ENCODE measurements at regions not wholly inside any gene's neighbourhood (a gene's known extent, or its start where the extent isn't known, plus 50 kb on each side); places are given as distances from the start of the nearest gene placed in this dataset.

- Mint-ChIP-seq H3K27ac (no peak overlapping the region), H3K36me3 (no peaks in the 10 kb centered on the region), H3K4me3 (no peak overlapping the region), H3K4me1 (no peaks in the 10 kb centered on the region), H3K27me3 (ENCODE audit: low read depth in 3 of 3) (peaks cover 0 to 3% (median 3%) of the 10 kb centered on the region in 3 donors), H3K9me3 (peaks cover 0 to 8% (median 0%) of the 10 kb centered on the region in 7 donors)
- Histone ChIP-seq H3K27me3 (ENCODE audit: control insufficient read depth in 2 of 2, insufficient read depth in 2 of 2, low read length in 2 of 2) (no peaks in the 10 kb centered on the region), H3K27ac (ENCODE audit: low read depth in 1 of 2, low read length in 2 of 2) (no peak overlapping the region), H3K9ac (ENCODE audit: insufficient read depth, low read length, poor library complexity, severe bottlenecking) (no peak overlapping the region), H4K20me1 (ENCODE audit: insufficient read depth, low read length) (no peaks in the 10 kb centered on the region), H3K4me3 (replicated peaks in 1 of 3; ENCODE audit: low read depth in 2 of 3, low read length in 3 of 3) (no peak overlapping the region), H3K9me3 (replicated peaks in 1 of 2; ENCODE audit: control insufficient read depth in 1 of 2, insufficient read depth in 1 of 2, low read length in 2 of 2) (peaks cover 0 to 3% of the 10 kb centered on the region in 2 donors), H3K79me2 (ENCODE audit: insufficient read depth, low read length) (no peaks in the 10 kb centered on the region), H3K4me1 (ENCODE audit: control insufficient read depth in 1 of 2, insufficient read depth in 2 of 2, low read length in 2 of 2) (no peaks in the 10 kb centered on the region), H3K4me2 (replicated peaks; ENCODE audit: extremely low read depth, low read length, poor library complexity, severe bottlenecking) (no peak overlapping the region), H3K36me3 (replicated peaks in 1 of 2; ENCODE audit: control insufficient read depth in 1 of 2, insufficient read depth in 2 of 2, low read length in 2 of 2) (no peaks in the 10 kb centered on the region), H2AFZ (ENCODE audit: insufficient read depth, low read depth, low read length, poor library complexity, severe bottlenecking) (no peak overlapping the region)
- intact Hi-C loops (cut with micrococcal nuclease): no loop called here
- no peak for TF ChIP-seq CTCF (IDR thresholded peaks at IDR 0.05)
- DNase-seq: no peak
- WGBS (ENCODE audit: insufficient coverage): no CpG with 5 or more reads among the region's 1 CpG
Measured at GRCh38 chr5:63245271-63245670, 666.7 kb downstream of the LRRC70 start.

GRCh38 chr5:63240063-63240755 lies 661.6 kb downstream of the LRRC70 start:
- Mint-ChIP-seq H3K36me3 (no peaks in the 10 kb centered on the region), H3K27ac (no peak overlapping the region), H3K4me3 (no peak overlapping the region), H3K9me3 (peaks cover 0 to 8% (median 0%) of the 10 kb centered on the region in 7 donors), H3K4me1 (no peaks in the 10 kb centered on the region), H3K27me3 (ENCODE audit: low read depth in 3 of 3) (peaks cover 0 to 3% (median 1%) of the 10 kb centered on the region in 3 donors)
- Histone ChIP-seq H3K4me3 (replicated peaks in 1 of 3; ENCODE audit: low read depth in 2 of 3, low read length in 3 of 3) (no peak overlapping the region), H3K36me3 (replicated peaks in 1 of 2; ENCODE audit: control insufficient read depth in 1 of 2, insufficient read depth in 2 of 2, low read length in 2 of 2) (no peaks in the 10 kb centered on the region), H4K20me1 (ENCODE audit: insufficient read depth, low read length) (no peaks in the 10 kb centered on the region), H2AFZ (ENCODE audit: insufficient read depth, low read depth, low read length, poor library complexity, severe bottlenecking) (no peak overlapping the region), H3K9ac (ENCODE audit: insufficient read depth, low read length, poor library complexity, severe bottlenecking) (no peak overlapping the region), H3K9me3 (replicated peaks in 1 of 2; ENCODE audit: control insufficient read depth in 1 of 2, insufficient read depth in 1 of 2, low read length in 2 of 2) (peaks cover 0 to 3% of the 10 kb centered on the region in 2 donors), H3K4me2 (replicated peaks; ENCODE audit: extremely low read depth, low read length, poor library complexity, severe bottlenecking) (no peak overlapping the region), H3K4me1 (ENCODE audit: control insufficient read depth in 1 of 2, insufficient read depth in 2 of 2, low read length in 2 of 2) (no peaks in the 10 kb centered on the region), H3K79me2 (ENCODE audit: insufficient read depth, low read length) (no peaks in the 10 kb centered on the region), H3K27ac (ENCODE audit: low read depth in 1 of 2, low read length in 2 of 2) (no peak overlapping the region), H3K27me3 (ENCODE audit: control insufficient read depth in 2 of 2, insufficient read depth in 2 of 2, low read length in 2 of 2) (no peaks in the 10 kb centered on the region)
- intact Hi-C loops (cut with micrococcal nuclease): no loop called here
- TF ChIP-seq CTCF (IDR thresholded peaks at IDR 0.05): no peak
- no peak for DNase-seq
- WGBS (ENCODE audit: insufficient coverage): 56% methylated on average over 2 of the region's 8 CpGs

Measured in CD14-positive monocyte (primary cell).